IMR-90 (cell line): ENCODE measurements at regions not wholly inside any gene's neighbourhood (a gene's known extent, or its start where the extent isn't known, plus 50 kb on each side); places are given as distances from the start of the nearest gene placed in this dataset.

Source experiments
- BHLHE40 ChIP-seq: fragments of 150-350 bp; IDR thresholded peaks from 2 replicates; pipeline ENCODE4 v1.6.1; 2016; ENCODE audit warnings: mild to moderate bottlenecking, low read depth, low read length
- CEBPB ChIP-seq: IDR thresholded peaks from 2 replicates; pipeline ENCODE4 v1.6.1; 2012; ENCODE audit warnings: low read depth, low read length, improper control_type of control experiment
- CTCF ChIP-seq: conservative IDR thresholded peaks from 2 replicates; pipeline ENCODE4 v1.5.1; 2012; ENCODE audit warnings: mild to moderate bottlenecking, low read depth, low read length, improper control_type of control experiment
- ELK1 ChIP-seq: fragments of 150-350 bp; IDR thresholded peaks from 2 replicates; pipeline ENCODE4 v1.6.1; 2016; ENCODE audit warnings: low read depth, mild to moderate bottlenecking, low read length, moderate library complexity, borderline replicate concordance
- FOS ChIP-seq: fragments of 150-350 bp; IDR thresholded peaks from 2 replicates; pipeline ENCODE4 v1.6.1; 2016; ENCODE audit warnings: low read depth, low read length
- MAFK ChIP-seq: IDR thresholded peaks from 2 replicates; pipeline ENCODE4 v1.6.1; 2012; ENCODE audit warnings: low read depth, low read length, improper control_type of control experiment
- MXI1 ChIP-seq: IDR thresholded peaks from 2 replicates; pipeline ENCODE4 v1.6.1; 2012; ENCODE audit warnings: low read depth, mild to moderate bottlenecking, low read length, moderate library complexity, borderline replicate concordance
- POLR2A ChIP-seq: IDR thresholded peaks from 2 replicates; pipeline ENCODE4 v1.6.1; 2012; ENCODE audit warnings: mild to moderate bottlenecking, low read depth, low read length
- RAD21 ChIP-seq: IDR thresholded peaks from 2 replicates; pipeline ENCODE4 v1.6.1; 2012; ENCODE audit warnings: low read length, improper control_type of control experiment
- SMC3 ChIP-seq: fragments of 150-350 bp; IDR thresholded peaks from 2 replicates; pipeline ENCODE4 v1.6.1; 2016; ENCODE audit warnings: low read depth, mild to moderate bottlenecking, antibody characterized with exemption, low read length, moderate library complexity

GRCh38 chr3:107268469-107268868 lies 108.8 kb upstream of the CCDC54 start:
- no peak for TF ChIP-seq CTCF
- TF ChIP-seq POLR2A, result no peak
- no peak for TF ChIP-seq ELK1
- no peak for TF ChIP-seq MXI1
- TF ChIP-seq CEBPB, result no peak
- TF ChIP-seq FOS, result no peak
- no peak for TF ChIP-seq MAFK
- no peak for TF ChIP-seq BHLHE40
- TF ChIP-seq SMC3, result no peak
- TF ChIP-seq RAD21, result no peak
